K562 (cell line): ENCODE measurements at regions not wholly inside any gene's neighbourhood (a gene's known extent, or its start where the extent isn't known, plus 50 kb on each side); places are given as distances from the start of the nearest gene placed in this dataset.

ENCODE experiments used
- ATAC-seq: fragments of 200-7000 bp; cut with Tn5 transposase; 3 replicates; pipeline ENCODE4 v1.9.1; 2020; ENCODE audit warnings: moderate library complexity
- BruUV-seq: library from RNA; stranded (reverse); fragments of 400-500 nt; replicated peaks from 2 replicates; lab custom pipeline; 2021; lab: Mats Ljungman, UMichigan
- CTCF ChIA-PET: fragments of 300-600 bp; formaldehyde crosslinking; extraction: SDS; loops from one replicate; lab custom pipeline; 2021; ENCODE audit warnings: low intra/inter-chr PET ratio; lab: Yijun Ruan, JAX
- POLR2A ChIA-PET: fragments of 300-600, 350-650 bp; sonication (Branson Sonifier 250); formaldehyde crosslinking; extraction: SDS; loops from one replicate; lab custom pipeline; 2021; ENCODE audit warnings: antibody characterized with exemption, inconsistent platforms; lab: Yijun Ruan, JAX
- DNase-seq, 4 experiments: peaks; one replicate each; pipeline versions ENCODE4 v3.0.0 to v3.0.0-alpha.2; 2011 to 2018; ENCODE audit warnings: low spot score in 3 of 4, mixed read lengths in 3 of 4; ENCODE audit errors: extremely low read depth in 1 of 4
- FAIRE-seq: peaks from 2 replicates; lab custom pipeline; 2011; peaks lifted over from hg19 to GRCh38; lab: Jason Lieb, UNC
- H2AFZ ChIP-seq: 2 replicates; pipeline ENCODE4 v1.6.0; 2011; ENCODE audit warnings: low read depth, low read length, control low read depth, inconsistent platforms
- H3K27ac ChIP-seq: fragments of 200-600 bp; 3 replicates; pipeline ENCODE4 v1.8.0; 2011; ENCODE audit warnings: low read depth, mild to moderate bottlenecking, control low read depth, inconsistent platforms, low read length, moderate library complexity, mixed read lengths; ENCODE audit errors: extremely low read depth
- H3K27me3 ChIP-seq, 2 experiments: fragments of 300-600 bp in 1 of 2; 2 replicates in 1 of 2; 3 replicates in 1 of 2; pipeline versions ENCODE4 v1.6.0 to v1.8.0; 2011; ENCODE audit warnings: inconsistent platforms in 2 of 2, low read length in 2 of 2, mild to moderate bottlenecking in 1 of 2, mixed read lengths in 1 of 2, moderate library complexity in 1 of 2; ENCODE audit not compliant: control insufficient read depth in 2 of 2, insufficient read depth in 2 of 2
- H3K36me3 ChIP-seq: fragments of 300-600 bp; 3 replicates; pipeline ENCODE4 v1.8.0; 2011; ENCODE audit warnings: mild to moderate bottlenecking, low read length, inconsistent platforms; ENCODE audit not compliant: control insufficient read depth, insufficient read depth
- H3K4me1 ChIP-seq, 2 experiments: fragments of 200-600 bp in 1 of 2; replicated peaks in 1 of 2; 2 replicates in 1 of 2; 3 replicates in 1 of 2; pipeline versions ENCODE4 v1.5.1 to v1.8.0; 2011; ENCODE audit warnings: inconsistent platforms in 2 of 2, low read length in 2 of 2, mild to moderate bottlenecking in 1 of 2, mixed read lengths in 1 of 2, moderate library complexity in 1 of 2; ENCODE audit not compliant: control insufficient read depth in 2 of 2, insufficient read depth in 2 of 2
- H3K4me2 ChIP-seq: 2 replicates; pipeline ENCODE4 v1.6.1; 2011; ENCODE audit warnings: low read length, control low read depth, inconsistent platforms, mixed read lengths; ENCODE audit not compliant: insufficient read depth
- H3K4me3 ChIP-seq: fragments of 200-600 bp; sonication (generic), shearing (Covaris generic); 2 replicates; pipeline ENCODE4 v1.5.1; 2016; ENCODE audit warnings: control low read depth, inconsistent platforms
- H3K79me2 ChIP-seq: fragments of 200-600 bp; 3 replicates; pipeline ENCODE4 v1.8.0; 2011; ENCODE audit warnings: low read length, inconsistent platforms; ENCODE audit not compliant: control insufficient read depth, insufficient read depth
- H3K9ac ChIP-seq, 2 experiments: 2 replicates each; pipeline versions ENCODE4 v1.6.0 to v1.6.1; 2011; ENCODE audit warnings: low read depth in 2 of 2, low read length in 2 of 2, control low read depth in 1 of 2, inconsistent platforms in 1 of 2, mild to moderate bottlenecking in 1 of 2, mixed read lengths in 1 of 2; ENCODE audit not compliant: insufficient read depth in 1 of 2
- H3K9me1 ChIP-seq: one replicate; pipeline ENCODE4 v1.6.0; 2011; ENCODE audit warnings: inconsistent platforms, mild to moderate bottlenecking, low read length, moderate library complexity; ENCODE audit not compliant: control insufficient read depth, insufficient read depth
- H3K9me3 ChIP-seq: replicated peaks from 2 replicates; pipeline ENCODE4 v1.5.1; 2011; ENCODE audit warnings: low read depth, low read length, inconsistent platforms; ENCODE audit not compliant: control insufficient read depth, insufficient read depth
- H4K20me1 ChIP-seq: replicated peaks from 2 replicates; pipeline ENCODE4 v1.6.1; 2011; ENCODE audit warnings: low read length, inconsistent platforms, mixed read lengths; ENCODE audit not compliant: control insufficient read depth, insufficient read depth
- PKNOX1 ChIP-seq: fragments of 450-650 bp; IDR thresholded peaks from 2 replicates; pipeline ENCODE4 v1.6.1; 2016
- RBM22 ChIP-seq: fragments of 200-400 bp; formaldehyde crosslinking; IDR thresholded peaks from 2 replicates; pipeline ENCODE4 v1.6.1; 2018; ENCODE audit warnings: low read length, low read depth; ENCODE audit not compliant: poor library complexity, severe bottlenecking
- TBL1XR1 ChIP-seq, 2 experiments: IDR thresholded peaks; 2 replicates each; pipeline ENCODE4 v1.6.1; 2012; ENCODE audit warnings: improper control_type of control experiment in 2 of 2, low read length in 2 of 2, mild to moderate bottlenecking in 1 of 2
- ZSCAN29 ChIP-seq: fragments of 450-650 bp; IDR thresholded peaks from 2 replicates; pipeline ENCODE4 v1.6.1; 2017
- WGBS: fragments of 100-300 bp; shearing (Covaris generic); methylation state at CpG from one replicate; pipeline ENCODE4 v1.1.6; 2016; ENCODE audit warnings: low coverage, mixed read lengths; ENCODE audit not compliant: insufficient coverage; ENCODE audit errors: missing lambda C conversion rate; 5-methylcytosine and 5-hydroxymethylcytosine counted together
- in situ Hi-C: fragments of 300-500 bp; cut with MboI; formaldehyde crosslinking; loops from 4 replicates; pipeline ENCODE4 v1.15.0; 2018; ENCODE audit warnings: inconsistent platforms, mixed read lengths
- intact Hi-C: fragments of 100-400 bp; cut with micrococcal nuclease; formaldehyde crosslinking; loops from 2 replicates; pipeline ENCODE4 v1.14.2; 2022

- H3K9me3 ChIP-seq, result no peaks in the 10 kb centered on the region
- no peaks in the 10 kb centered on the region; a peak in 1 of 5 replicates for H3K4me1 ChIP-seq
- H3K4me3 ChIP-seq, result no peak overlapping the region
- ChIA-PET CTCF (no interaction called here), POLR2A (interaction anchor here (0.6 kb wide), 1 partner anchor 436 kb away, joined by 3 read pairs; no protein-coding TSS in a partner anchor)
- no peak for DNase-seq
- H3K9me1 ChIP-seq, result no peaks in the 10 kb centered on the region
- intact Hi-C loops, result no loop called here
- ATAC-seq, result no peak
- H4K20me1 ChIP-seq, result no peaks in the 10 kb centered on the region
- FAIRE-seq, result no peak
- H3K9ac ChIP-seq, result no peak overlapping the region
- BruUV-seq, result no TSS peak
- H3K4me2 ChIP-seq, result no peak overlapping the region
- no peak overlapping the region for H3K27ac ChIP-seq
- peaks cover 2 to 12% of the 10 kb centered on the region in 2 experiments for H3K27me3 ChIP-seq
- TF ChIP-seq PKNOX1 (peak; percentile 37), TBL1XR1 (IDR thresholded peaks at IDR 0.05; ENCODE audit: low read length in 2 of 2) (no peak)
- 2% methylated on average over 11 of the region's 11 CpGs for WGBS
- H3K36me3 ChIP-seq, result no peaks in the 10 kb centered on the region
- H2AFZ ChIP-seq, result no peak overlapping the region
- H3K79me2 ChIP-seq, result no peaks in the 10 kb centered on the region
- in situ Hi-C loops, result no loop called here
These were observed 66.7 kb upstream of the RIPOR2 start for GRCh38 chr6:25002326-25003091.

- Histone ChIP-seq H4K20me1 (no peaks in the 10 kb centered on the region), H3K9ac (no peak overlapping the region), H3K27ac (no peak overlapping the region), H3K79me2 (no peaks in the 10 kb centered on the region), H3K27me3 (peaks cover 2 to 17% of the 10 kb centered on the region in 2 experiments), H3K4me1 (no peaks in the 10 kb centered on the region; a peak in 1 of 5 replicates), H3K9me3 (no peaks in the 10 kb centered on the region), H3K4me3 (no peak overlapping the region), H3K9me1 (no peaks in the 10 kb centered on the region), H2AFZ (no peak overlapping the region), H3K36me3 (no peaks in the 10 kb centered on the region), H3K4me2 (no peak overlapping the region)
- in situ Hi-C loops (no loop called here), intact Hi-C loops (no loop called here)
- ATAC-seq (no peak), FAIRE-seq (no peak), DNase-seq (no peak)
- BruUV-seq, result no TSS peak
- POLR2A ChIA-PET, result no interaction called here
- TF ChIP-seq RBM22 (no peak), ZSCAN29 (no peak)
- CTCF ChIA-PET, result interaction anchor here (0.7 kb wide), 1 partner anchor 140 kb away, joined by 3 read pairs; no protein-coding TSS in a partner anchor
- WGBS, result 3% methylated on average over 2 of the region's 2 CpGs
These were observed 68.6 kb upstream of the RIPOR2 start for GRCh38 chr6:25004357-25004756.
